Fibroblast of lung (primary cell): ENCODE measurements at regions not wholly inside any gene's neighbourhood (a gene's known extent, or its start where the extent isn't known, plus 50 kb on each side); places are given as distances from the start of the nearest gene placed in this dataset.

Experiments used
- DNase-seq, 2 donors: peaks; one replicate each; pipeline versions ENCODE4 v3.0.0 to v3.0.0-alpha.2; 2010; ENCODE audit warnings: low read depth in 2 of 2
- H2AFZ ChIP-seq: 2 replicates; pipeline ENCODE4 v1.5.1; 2012; ENCODE audit warnings: low read length, control low read depth, inconsistent platforms
- H3K27ac ChIP-seq: 2 replicates; pipeline ENCODE4 v1.5.1; 2011; ENCODE audit warnings: low read length, control low read depth; ENCODE audit not compliant: insufficient read depth
- H3K27me3 ChIP-seq: 2 replicates; pipeline ENCODE4 v1.5.1; 2011; ENCODE audit warnings: mild to moderate bottlenecking, low read length; ENCODE audit not compliant: control insufficient read depth, insufficient read depth
- H3K36me3 ChIP-seq: 2 replicates; pipeline ENCODE4 v1.5.1; 2011; ENCODE audit warnings: low read length; ENCODE audit not compliant: control insufficient read depth, insufficient read depth
- H3K4me1 ChIP-seq: 2 replicates; pipeline ENCODE4 v1.5.1; 2011; ENCODE audit warnings: low read length; ENCODE audit not compliant: control insufficient read depth, insufficient read depth; ENCODE audit errors: extremely low read depth
- H3K4me2 ChIP-seq: 2 replicates; pipeline ENCODE4 v1.5.1; 2011; ENCODE audit warnings: low read length, control low read depth; ENCODE audit not compliant: insufficient read depth; ENCODE audit errors: extremely low read depth
- H3K4me3 ChIP-seq, 4 experiments: fragments of 200-600 bp in 1 of 4; sonication (generic) in 1 of 4; replicated peaks in 1 of 4; 2 replicates each; pipeline ENCODE4 v1.5.1; 2011 to 2016; ENCODE audit warnings: low read length in 4 of 4, low read depth in 3 of 4, mild to moderate bottlenecking in 3 of 4, control low read depth in 2 of 4, inconsistent platforms in 1 of 4, mixed read lengths in 1 of 4; ENCODE audit not compliant: insufficient read depth in 1 of 4; ENCODE audit errors: control extremely low read depth in 1 of 4
- H3K79me2 ChIP-seq: 2 replicates; pipeline ENCODE4 v1.5.1; 2012; ENCODE audit warnings: mild to moderate bottlenecking, low read length, inconsistent platforms; ENCODE audit not compliant: control insufficient read depth, insufficient read depth
- H3K9ac ChIP-seq: 2 replicates; pipeline ENCODE4 v1.5.1; 2011; ENCODE audit warnings: mild to moderate bottlenecking, low read length, control low read depth; ENCODE audit not compliant: insufficient read depth
- H3K9me3 ChIP-seq: 2 replicates; pipeline ENCODE4 v1.5.1; 2012; ENCODE audit warnings: low read depth, low read length; ENCODE audit not compliant: control insufficient read depth, insufficient read depth
- H4K20me1 ChIP-seq: 2 replicates; pipeline ENCODE4 v1.5.1; 2011; ENCODE audit warnings: low read length; ENCODE audit not compliant: control insufficient read depth, insufficient read depth; ENCODE audit errors: extremely low read depth
- EZH2 ChIP-seq: IDR thresholded peaks from 2 replicates; pipeline ENCODE4 v1.5.1; 2012; ENCODE audit warnings: low read length, control low read depth, mild to moderate bottlenecking; ENCODE audit errors: missing control alignments
- TF ChIP-seq, protein P1 (sequence below), 2 donors: IDR thresholded peaks in 1 of 2; conservative IDR thresholded peaks in 1 of 2; 1 replicate in 1 of 2; 2 replicates in 1 of 2; pipeline ENCODE4 v1.5.1; 2011 to 2012; ENCODE audit warnings: low read length in 2 of 2, control low read depth in 1 of 2, inconsistent platforms in 1 of 2, low read depth in 1 of 2, mild to moderate bottlenecking in 1 of 2

DNA sequence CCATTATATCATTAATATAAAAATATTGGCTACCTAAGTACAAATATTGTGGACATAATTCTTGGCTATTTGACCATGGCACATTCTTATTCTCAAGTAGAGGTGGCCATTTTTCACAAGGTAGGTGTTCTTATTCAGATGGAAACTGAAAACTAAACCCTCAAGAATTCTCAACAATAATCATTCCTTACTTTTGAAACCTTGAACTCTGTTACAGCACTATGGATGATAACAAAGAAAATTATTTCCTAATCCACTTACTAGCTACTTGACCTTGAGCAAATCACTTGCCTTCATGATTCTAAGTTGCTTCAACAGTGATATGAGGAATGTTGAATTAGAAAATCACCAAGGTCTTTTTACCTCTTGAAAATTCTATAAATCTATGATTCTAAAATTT lies 482.2 kb downstream of the PTPRC start:
- H3K27me3 ChIP-seq, result no peaks in the 10 kb centered on the region
- no peak overlapping the region for H3K4me3 ChIP-seq
- no peaks in the 10 kb centered on the region for H4K20me1 ChIP-seq
- no peaks in the 10 kb centered on the region for H3K79me2 ChIP-seq
- H3K4me1 ChIP-seq, result no peaks in the 10 kb centered on the region
- H3K36me3 ChIP-seq, result no peaks in the 10 kb centered on the region
- no peaks in the 10 kb centered on the region for H3K9me3 ChIP-seq
- DNase-seq, result peak in 1 of 2 donors; percentile 9
- no peak overlapping the region for H3K9ac ChIP-seq
- TF ChIP-seq, protein P1, sequence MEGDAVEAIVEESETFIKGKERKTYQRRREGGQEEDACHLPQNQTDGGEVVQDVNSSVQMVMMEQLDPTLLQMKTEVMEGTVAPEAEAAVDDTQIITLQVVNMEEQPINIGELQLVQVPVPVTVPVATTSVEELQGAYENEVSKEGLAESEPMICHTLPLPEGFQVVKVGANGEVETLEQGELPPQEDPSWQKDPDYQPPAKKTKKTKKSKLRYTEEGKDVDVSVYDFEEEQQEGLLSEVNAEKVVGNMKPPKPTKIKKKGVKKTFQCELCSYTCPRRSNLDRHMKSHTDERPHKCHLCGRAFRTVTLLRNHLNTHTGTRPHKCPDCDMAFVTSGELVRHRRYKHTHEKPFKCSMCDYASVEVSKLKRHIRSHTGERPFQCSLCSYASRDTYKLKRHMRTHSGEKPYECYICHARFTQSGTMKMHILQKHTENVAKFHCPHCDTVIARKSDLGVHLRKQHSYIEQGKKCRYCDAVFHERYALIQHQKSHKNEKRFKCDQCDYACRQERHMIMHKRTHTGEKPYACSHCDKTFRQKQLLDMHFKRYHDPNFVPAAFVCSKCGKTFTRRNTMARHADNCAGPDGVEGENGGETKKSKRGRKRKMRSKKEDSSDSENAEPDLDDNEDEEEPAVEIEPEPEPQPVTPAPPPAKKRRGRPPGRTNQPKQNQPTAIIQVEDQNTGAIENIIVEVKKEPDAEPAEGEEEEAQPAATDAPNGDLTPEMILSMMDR (conservative IDR thresholded peaks at IDR 0.05 in 1 of 2, IDR thresholded peaks at IDR 0.05 in 1 of 2; ENCODE audit: low read depth in 1 of 2, low read length in 2 of 2), result no peak
- TF ChIP-seq EZH2, result no peak
- H3K27ac ChIP-seq, result no peak overlapping the region
- H2AFZ ChIP-seq, result no peak overlapping the region
- no peak overlapping the region for H3K4me2 ChIP-seq

GRCh38 chr1:199122085-199122484 lies 483.2 kb downstream of the PTPRC start:
- Histone ChIP-seq H3K36me3 (no peaks in the 10 kb centered on the region), H4K20me1 (no peaks in the 10 kb centered on the region), H3K4me1 (no peaks in the 10 kb centered on the region), H3K27me3 (no peaks in the 10 kb centered on the region), H3K4me2 (no peak overlapping the region), H3K9me3 (no peaks in the 10 kb centered on the region), H3K9ac (no peak overlapping the region), H3K4me3 (no peak overlapping the region), H3K79me2 (no peaks in the 10 kb centered on the region), H2AFZ (no peak overlapping the region), H3K27ac (no peak overlapping the region)
- no peak for DNase-seq
- TF ChIP-seq, protein P1 (conservative IDR thresholded peaks at IDR 0.05 in 1 of 2, IDR thresholded peaks at IDR 0.05 in 1 of 2; ENCODE audit: low read depth in 1 of 2, low read length in 2 of 2), result no peak
- no peak for TF ChIP-seq EZH2

- H3K9me3 ChIP-seq, result no peaks in the 10 kb centered on the region
Observed at GRCh38 chr1:199122532-199123311, 483.9 kb downstream of the PTPRC start.

More at GRCh38 chr1:199122532-199123311, 483.9 kb downstream of the PTPRC start:
- Histone ChIP-seq H3K27me3 (no peaks in the 10 kb centered on the region), H3K79me2 (no peaks in the 10 kb centered on the region), H3K4me2 (no peak overlapping the region), H3K9ac (no peak overlapping the region), H3K4me1 (no peaks in the 10 kb centered on the region), H2AFZ (no peak overlapping the region), H3K4me3 (no peak overlapping the region), H3K27ac (no peak overlapping the region), H4K20me1 (no peaks in the 10 kb centered on the region), H3K36me3 (no peaks in the 10 kb centered on the region)
- DNase-seq, result peak; percentile 26 to 88
- no peak for TF ChIP-seq EZH2
- TF ChIP-seq, protein P1 (conservative IDR thresholded peaks at IDR 0.05 in 1 of 2, IDR thresholded peaks at IDR 0.05 in 1 of 2; ENCODE audit: low read depth in 1 of 2, low read length in 2 of 2), result no peak
